B cell (primary cell): ENCODE measurements at regions not wholly inside any gene's neighbourhood (a gene's known extent, or its start where the extent isn't known, plus 50 kb on each side); places are given as distances from the start of the nearest gene placed in this dataset.

Source experiments
- ATAC-seq: fragments of 200-7000 bp; cut with Tn5 transposase; one replicate; pipeline ENCODE4 v1.10.0; 2021; ENCODE audit warnings: low read depth, mild to moderate bottlenecking, moderate number of reproducible peaks, moderate library complexity
- CTCF ChIA-PET: fragments of 350-600 bp; sonication (Branson Sonifier 250); formaldehyde crosslinking; loops from one replicate; lab custom pipeline; 2021; ENCODE audit warnings: antibody characterized with exemption, inconsistent platforms; lab: Charles Lee
- POLR2A ChIA-PET: fragments of 350-600 bp; sonication (Branson Sonifier 250); formaldehyde crosslinking; loops from one replicate; lab custom pipeline; 2021; ENCODE audit warnings: antibody characterized with exemption; lab: Charles Lee
- DNase-seq: peaks from one replicate; pipeline ENCODE4 v3.0.0; 2013
- H2AFZ ChIP-seq: 2 replicates; pipeline ENCODE4 v1.6.1; 2012; ENCODE audit warnings: mild to moderate bottlenecking, low read depth, low read length; ENCODE audit not compliant: insufficient read depth, poor library complexity, severe bottlenecking
- H3K27ac ChIP-seq, 2 donors: 1 replicate in 1 of 2; 2 replicates in 1 of 2; pipeline ENCODE4 v1.5.1; 2012 to 2013; ENCODE audit warnings: low read length in 2 of 2, mild to moderate bottlenecking in 2 of 2, moderate library complexity in 1 of 2
- H3K27me3 ChIP-seq, 4 experiments: fragments of 200-600 bp in 1 of 4; sonication (generic) in 1 of 4; replicated peaks in 1 of 4; 1 replicate in 2 of 4; 2 replicates in 2 of 4; pipeline versions ENCODE4 v1.6.1 to v1.7.0; 2013 to 2016; ENCODE audit warnings: low read length in 3 of 4, mild to moderate bottlenecking in 2 of 4, mixed read lengths in 1 of 4, moderate library complexity in 1 of 4; ENCODE audit not compliant: insufficient read depth in 4 of 4, control insufficient read depth in 3 of 4; ENCODE audit errors: control extremely low read depth in 1 of 4
- H3K36me3 ChIP-seq, 2 experiments: replicated peaks in 1 of 2; 1 replicate in 1 of 2; 2 replicates in 1 of 2; pipeline versions ENCODE4 v1.6.1 to v1.7.1; 2013; ENCODE audit warnings: low read length in 1 of 2; ENCODE audit not compliant: insufficient read depth in 2 of 2, control insufficient read depth in 1 of 2; ENCODE audit errors: control extremely low read depth in 1 of 2, extremely low read depth in 1 of 2
- H3K4me1 ChIP-seq, 2 donors: fragments of 200-600 bp in 1 of 2; sonication (generic) in 1 of 2; 1 replicate in 1 of 2; 2 replicates in 1 of 2; pipeline versions ENCODE4 v1.5.1 to v1.6.1; 2013 to 2017; ENCODE audit warnings: low read length in 2 of 2; ENCODE audit not compliant: control insufficient read depth in 2 of 2, insufficient read depth in 2 of 2
- H3K4me2 ChIP-seq: replicated peaks from 2 replicates; pipeline ENCODE3; 2012; ENCODE audit warnings: mild to moderate bottlenecking, low read depth, low read length; ENCODE audit not compliant: poor library complexity, severe bottlenecking
- H3K4me3 ChIP-seq, 5 experiments: fragments of 200-600 bp in 1 of 5; sonication (generic) in 1 of 5; 1 replicate in 3 of 5; 2 replicates in 2 of 5; pipeline versions ENCODE4 v1.5.1 to v1.7.0; 2011 to 2016; ENCODE audit warnings: low read length in 4 of 5, mild to moderate bottlenecking in 4 of 5, low read depth in 2 of 5, control low read depth in 1 of 5, moderate library complexity in 1 of 5; ENCODE audit not compliant: insufficient read depth in 1 of 5; ENCODE audit errors: control extremely low read depth in 1 of 5, extremely low read depth in 1 of 5
- H3K79me2 ChIP-seq: fragments of 200-600 bp; sonication (generic); one replicate; pipeline ENCODE4 v1.6.0; 2016; ENCODE audit warnings: low read length; ENCODE audit not compliant: control insufficient read depth, insufficient read depth
- H3K9ac ChIP-seq: fragments of 200-600 bp; sonication (generic); 2 replicates; pipeline ENCODE4 v1.6.1; 2017; ENCODE audit warnings: mild to moderate bottlenecking, low read length, moderate library complexity
- H3K9me3 ChIP-seq, 3 donors: one replicate each; pipeline versions ENCODE4 v1.6.1 to v1.7.1; 2013; ENCODE audit warnings: low read length in 2 of 3; ENCODE audit not compliant: control insufficient read depth in 2 of 3, insufficient read depth in 1 of 3; ENCODE audit errors: control extremely low read depth in 1 of 3
- H4K20me1 ChIP-seq: 2 replicates; pipeline ENCODE4 v1.6.0; 2012; ENCODE audit warnings: mild to moderate bottlenecking, low read length; ENCODE audit not compliant: insufficient read depth, control insufficient read depth, poor library complexity, severe bottlenecking
- H3K27ac Mint-ChIP-seq: one replicate; pipeline ENCODE4 v1.8.0; 2021; ENCODE audit warnings: mixed read lengths
- H3K27me3 Mint-ChIP-seq: one replicate; pipeline ENCODE4 v1.8.0; 2021; ENCODE audit warnings: mixed read lengths
- H3K4me1 Mint-ChIP-seq: one replicate; pipeline ENCODE4 v1.8.0; 2021; ENCODE audit warnings: mixed read lengths
- H3K4me3 Mint-ChIP-seq: one replicate; pipeline ENCODE4 v1.8.0; 2021; ENCODE audit warnings: mixed read lengths
- H3K9me3 Mint-ChIP-seq: one replicate; pipeline ENCODE4 v1.8.0; 2022; ENCODE audit warnings: mixed read lengths; ENCODE audit not compliant: insufficient read depth
- EZH2 ChIP-seq: IDR thresholded peaks from 2 replicates; pipeline ENCODE4 v1.6.1; 2012; ENCODE audit warnings: borderline replicate concordance, low read depth, mild to moderate bottlenecking, moderate library complexity, low read length; ENCODE audit not compliant: insufficient read depth, poor library complexity, severe bottlenecking
- WGBS: methylation state at CpG from one replicate; pipeline ENCODE4 v1.1.5; 2013; ENCODE audit warnings: missing lambda C conversion rate; ENCODE audit not compliant: insufficient coverage; 5-methylcytosine and 5-hydroxymethylcytosine counted together
- intact Hi-C: fragments of 100-400 bp; cut with micrococcal nuclease; formaldehyde crosslinking; loops from one replicate; pipeline ENCODE4 v1.10.0; 2022
- TF ChIP-seq, protein P1 (sequence below): fragments of 200-600 bp; IDR thresholded peaks from one replicate; pipeline ENCODE4 v1.8.0; 2022; ENCODE audit warnings: antibody characterized with exemption, mild to moderate bottlenecking

DNA sequence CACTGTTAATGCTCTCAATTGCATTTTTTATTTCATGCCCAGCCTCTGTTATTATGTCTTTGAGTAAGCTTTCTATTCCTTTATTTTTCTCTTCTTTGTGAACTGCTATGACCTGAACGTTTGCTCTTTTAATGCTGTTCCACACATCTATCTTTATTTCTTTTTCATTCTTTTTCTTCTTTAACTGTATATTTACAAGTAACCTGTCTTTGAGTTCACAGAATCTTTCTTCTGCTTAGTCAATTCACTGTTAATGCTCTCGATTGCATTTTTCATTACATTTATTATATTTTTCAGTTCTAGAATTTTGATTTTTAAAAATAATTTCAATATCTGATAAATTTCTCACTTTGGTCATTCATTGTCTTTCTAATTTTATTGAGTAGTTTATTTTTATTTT lies 316.3 kb upstream of the MEF2C start:
- no peak for DNase-seq
- no peak overlapping the region for H3K9ac ChIP-seq
- no peak for TF ChIP-seq EZH2
- TF ChIP-seq, protein P1, sequence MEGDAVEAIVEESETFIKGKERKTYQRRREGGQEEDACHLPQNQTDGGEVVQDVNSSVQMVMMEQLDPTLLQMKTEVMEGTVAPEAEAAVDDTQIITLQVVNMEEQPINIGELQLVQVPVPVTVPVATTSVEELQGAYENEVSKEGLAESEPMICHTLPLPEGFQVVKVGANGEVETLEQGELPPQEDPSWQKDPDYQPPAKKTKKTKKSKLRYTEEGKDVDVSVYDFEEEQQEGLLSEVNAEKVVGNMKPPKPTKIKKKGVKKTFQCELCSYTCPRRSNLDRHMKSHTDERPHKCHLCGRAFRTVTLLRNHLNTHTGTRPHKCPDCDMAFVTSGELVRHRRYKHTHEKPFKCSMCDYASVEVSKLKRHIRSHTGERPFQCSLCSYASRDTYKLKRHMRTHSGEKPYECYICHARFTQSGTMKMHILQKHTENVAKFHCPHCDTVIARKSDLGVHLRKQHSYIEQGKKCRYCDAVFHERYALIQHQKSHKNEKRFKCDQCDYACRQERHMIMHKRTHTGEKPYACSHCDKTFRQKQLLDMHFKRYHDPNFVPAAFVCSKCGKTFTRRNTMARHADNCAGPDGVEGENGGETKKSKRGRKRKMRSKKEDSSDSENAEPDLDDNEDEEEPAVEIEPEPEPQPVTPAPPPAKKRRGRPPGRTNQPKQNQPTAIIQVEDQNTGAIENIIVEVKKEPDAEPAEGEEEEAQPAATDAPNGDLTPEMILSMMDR, result no peak
- no peaks in the 10 kb centered on the region for H4K20me1 ChIP-seq
- peaks cover 12 to 26% (median 16%) of the 10 kb centered on the region in 3 donors for H3K9me3 ChIP-seq
- H3K4me2 ChIP-seq, result no peak overlapping the region
- H3K4me3 Mint-ChIP-seq, result no peak overlapping the region
- no peaks in the 10 kb centered on the region for H3K27me3 Mint-ChIP-seq
- H3K9me3 Mint-ChIP-seq, result peaks cover 27% of the 10 kb centered on the region
- H3K27ac Mint-ChIP-seq, result no peak overlapping the region
- H3K27ac ChIP-seq, result no peak overlapping the region
- no peaks in the 10 kb centered on the region for H3K4me1 Mint-ChIP-seq
- no peaks in the 10 kb centered on the region for H3K36me3 ChIP-seq
- no peak for ATAC-seq
- H3K27me3 ChIP-seq, result no peaks in the 10 kb centered on the region
- WGBS, result no CpG with 5 or more reads among the region's 2 CpGs
- intact Hi-C loops, result no loop called here
- no peak overlapping the region for H2AFZ ChIP-seq
- POLR2A ChIA-PET, result no interaction called here
- CTCF ChIA-PET, result no interaction called here
- no peaks in the 10 kb centered on the region for H3K79me2 ChIP-seq
- no peaks in the 10 kb centered on the region for H3K4me1 ChIP-seq
- no peak overlapping the region for H3K4me3 ChIP-seq

DNA sequence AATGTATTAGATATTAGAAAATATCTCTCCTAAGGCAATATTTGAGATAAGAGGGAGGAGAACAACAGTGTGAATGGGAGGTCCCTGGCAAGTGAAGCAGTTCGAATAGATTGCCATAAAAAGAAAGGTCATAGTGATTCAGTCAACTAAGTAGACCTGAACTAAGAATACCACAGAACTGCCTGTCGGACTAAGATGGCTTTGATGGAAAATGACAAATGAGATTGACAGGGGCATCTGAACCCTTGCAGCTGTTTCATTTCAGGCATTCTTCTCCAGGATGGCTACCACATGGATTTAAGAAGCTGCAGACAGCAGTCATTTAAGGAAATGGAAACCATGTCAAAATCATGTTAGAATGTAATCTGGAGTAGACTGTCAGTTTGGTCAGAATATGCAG lies 308.4 kb upstream of the MEF2C start:
- intact Hi-C loops, result no loop called here
- no peak for ATAC-seq
- H3K27me3 Mint-ChIP-seq, result no peaks in the 10 kb centered on the region
- Histone ChIP-seq H3K4me3 (no peak overlapping the region), H3K9ac (no peak overlapping the region), H4K20me1 (no peaks in the 10 kb centered on the region), H3K4me2 (no peak overlapping the region), H3K36me3 (no peaks in the 10 kb centered on the region), H3K4me1 (no peaks in the 10 kb centered on the region), H2AFZ (no peak overlapping the region), H3K27me3 (no peaks in the 10 kb centered on the region), H3K27ac (no peak overlapping the region), H3K9me3 (peaks cover 0 to 8% (median 0%) of the 10 kb centered on the region in 3 donors), H3K79me2 (no peaks in the 10 kb centered on the region)
- H3K4me3 Mint-ChIP-seq, result no peak overlapping the region
- POLR2A ChIA-PET, result no interaction called here
- peaks cover 11% of the 10 kb centered on the region for H3K9me3 Mint-ChIP-seq
- H3K27ac Mint-ChIP-seq, result no peak overlapping the region
- DNase-seq, result no peak
- no CpG with 5 or more reads among the region's 2 CpGs for WGBS
- TF ChIP-seq EZH2, result no peak
- TF ChIP-seq, protein P1, result no peak
- peaks cover 2% of the 10 kb centered on the region for H3K4me1 Mint-ChIP-seq
- CTCF ChIA-PET, result interaction anchor here (0.7 kb wide), 1 partner anchor 258 kb away, joined by 3 read pairs; no protein-coding TSS in a partner anchor
